Tibial nerve (tissue), 3 donors: ENCODE measurements at regions not wholly inside any gene's neighbourhood (a gene's known extent, or its start where the extent isn't known, plus 50 kb on each side); places are given as distances from the start of the nearest gene placed in this dataset.

Source experiments
- POLR2A ChIP-seq, 2 donors: fragments of 450-650 bp; IDR thresholded peaks; one replicate each; pipeline ENCODE4 v1.6.1; 2017; ENCODE audit warnings: antibody characterized with exemption in 2 of 2, mild to moderate bottlenecking in 2 of 2, moderate library complexity in 2 of 2
- TF ChIP-seq, protein P1 (sequence below), 5 experiments: fragments of 200-600 bp in 3 of 5; fragments of 450-650 bp in 2 of 5; sonication (generic) in 3 of 5; IDR thresholded peaks; one replicate each; pipeline ENCODE4 v1.5.1; 2016 to 2019; ENCODE audit warnings: antibody characterized with exemption in 5 of 5, mild to moderate bottlenecking in 3 of 5, moderate library complexity in 2 of 5

DNA sequence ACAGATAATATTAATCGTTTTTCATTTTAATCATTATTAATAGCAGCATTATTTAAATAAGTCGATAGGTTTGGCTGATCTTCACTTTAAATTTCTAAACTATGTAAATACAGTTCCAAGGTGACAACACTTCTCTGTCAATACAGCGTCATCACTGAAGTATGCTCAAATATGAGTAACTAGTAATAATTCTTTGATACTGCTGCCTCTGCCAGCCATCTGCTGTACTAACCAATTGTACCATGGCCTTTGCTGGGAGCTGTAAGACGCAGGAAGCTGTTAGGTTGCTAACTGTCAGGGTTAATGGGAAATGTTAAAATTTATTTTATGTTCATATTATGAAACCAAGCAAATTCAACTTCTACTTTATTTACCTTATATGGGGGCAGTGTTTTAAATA lies 1650.5 kb upstream of the LRRTM3 start:
- TF ChIP-seq, protein P1, sequence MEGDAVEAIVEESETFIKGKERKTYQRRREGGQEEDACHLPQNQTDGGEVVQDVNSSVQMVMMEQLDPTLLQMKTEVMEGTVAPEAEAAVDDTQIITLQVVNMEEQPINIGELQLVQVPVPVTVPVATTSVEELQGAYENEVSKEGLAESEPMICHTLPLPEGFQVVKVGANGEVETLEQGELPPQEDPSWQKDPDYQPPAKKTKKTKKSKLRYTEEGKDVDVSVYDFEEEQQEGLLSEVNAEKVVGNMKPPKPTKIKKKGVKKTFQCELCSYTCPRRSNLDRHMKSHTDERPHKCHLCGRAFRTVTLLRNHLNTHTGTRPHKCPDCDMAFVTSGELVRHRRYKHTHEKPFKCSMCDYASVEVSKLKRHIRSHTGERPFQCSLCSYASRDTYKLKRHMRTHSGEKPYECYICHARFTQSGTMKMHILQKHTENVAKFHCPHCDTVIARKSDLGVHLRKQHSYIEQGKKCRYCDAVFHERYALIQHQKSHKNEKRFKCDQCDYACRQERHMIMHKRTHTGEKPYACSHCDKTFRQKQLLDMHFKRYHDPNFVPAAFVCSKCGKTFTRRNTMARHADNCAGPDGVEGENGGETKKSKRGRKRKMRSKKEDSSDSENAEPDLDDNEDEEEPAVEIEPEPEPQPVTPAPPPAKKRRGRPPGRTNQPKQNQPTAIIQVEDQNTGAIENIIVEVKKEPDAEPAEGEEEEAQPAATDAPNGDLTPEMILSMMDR (IDR thresholded peaks at IDR 0.05) = no peak
- no peak for TF ChIP-seq POLR2A (IDR thresholded peaks at IDR 0.05)
